GM19467 (cell line): ENCODE measurements at regions not wholly inside any gene's neighbourhood (a gene's known extent, or its start where the extent isn't known, plus 50 kb on each side); places are given as distances from the start of the nearest gene placed in this dataset.
"Not testable (repeated sequence)": the region's sequence is repeated elsewhere in the genome, so short reads cannot be mapped to it uniquely, and the experiment has no call there.

Experiments
- ATAC-seq: cut with Tn5 transposase; IDR thresholded peaks from one replicate; pipeline ENCODE4 v1.9.1; 2021; ENCODE audit warnings: mild to moderate bottlenecking, moderate library complexity; ENCODE audit not compliant: unreplicated experiment

- ATAC-seq: no peak
Observed at GRCh38 chr3:152209776-152210175, 59.0 kb upstream of the MBNL1 start.

- ATAC-seq: no peak
Observed at GRCh38 chr3:152210697-152211096, 58.0 kb upstream of the MBNL1 start.

GRCh38 chr3:152211655-152212054 is 57.1 kb upstream of the MBNL1 start:
- ATAC-seq: no peak

- no peak for ATAC-seq
Observed at GRCh38 chr3:152213203-152213602, 55.5 kb upstream of the MBNL1 start.

GRCh38 chr3:152213938-152214337 is 54.8 kb upstream of the MBNL1 start:
- no peak for ATAC-seq

- ATAC-seq: not testable (repeated sequence)
Observed at GRCh38 chr3:152216960-152217865, 51.5 kb upstream of the MBNL1 start.

GRCh38 chr3:152218602-152219001 is 50.1 kb upstream of the MBNL1 start:
- ATAC-seq: no peak
